Activated CD8-positive, alpha-beta memory T cell treated with anti-CD3 and anti-CD28 coated beads for 36 hours (primary cell): ENCODE measurements at regions not wholly inside any gene's neighbourhood (a gene's known extent, or its start where the extent isn't known, plus 50 kb on each side); places are given as distances from the start of the nearest gene placed in this dataset.
"Not testable (repeated sequence)": the region's sequence is repeated elsewhere in the genome, so short reads cannot be mapped to it uniquely, and the experiment has no call there.

Source experiments
- CTCF ChIA-PET: fragments of 350-600 bp; sonication (Branson Sonifier 250); formaldehyde crosslinking; loops from one replicate; lab custom pipeline; 2021; ENCODE audit warnings: antibody characterized with exemption; lab: Charles Lee
- POLR2A ChIA-PET: fragments of 350-600 bp; sonication (Branson Sonifier 250); formaldehyde crosslinking; loops from one replicate; lab custom pipeline; 2021; ENCODE audit warnings: antibody characterized with exemption; lab: Charles Lee

DNA sequence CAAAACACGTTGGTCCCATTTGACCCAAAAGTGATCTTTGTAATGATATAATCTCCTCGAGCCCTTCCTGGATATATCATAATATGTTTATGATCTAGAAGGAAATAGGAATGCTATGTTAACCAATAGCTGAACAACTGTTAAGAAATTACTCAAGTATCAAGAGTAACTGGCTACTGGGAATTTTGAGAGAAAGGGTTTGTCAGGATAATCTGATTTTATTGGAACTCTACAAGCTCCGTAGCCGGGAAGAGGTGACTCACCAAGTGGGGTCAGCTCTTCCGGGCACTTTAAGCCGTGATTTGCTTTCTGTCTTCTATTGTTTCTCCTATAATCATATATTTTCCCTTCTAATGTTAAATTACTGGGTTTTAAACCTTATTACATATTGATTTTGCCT lies 250.5 kb upstream of the POGK start:
- CTCF ChIA-PET = no interaction called here

DNA sequence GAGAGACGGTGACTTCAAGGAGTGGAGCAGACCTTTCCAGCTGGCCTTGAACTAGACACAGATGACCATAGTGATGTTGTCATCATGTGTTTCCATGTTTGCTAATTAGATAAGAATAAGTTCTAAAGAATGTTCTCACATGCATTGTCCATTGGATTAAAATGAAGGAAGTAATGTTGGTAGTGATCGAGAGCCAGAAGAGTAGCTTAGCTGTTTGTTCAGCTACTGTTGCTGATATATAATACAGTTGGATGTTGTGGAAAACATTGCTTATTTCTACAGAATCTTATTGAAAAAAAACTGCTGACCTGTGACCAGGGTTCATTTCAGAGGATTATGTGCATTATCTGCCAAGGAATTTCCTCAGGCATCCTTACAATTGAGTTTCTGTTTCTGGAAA lies 249.1 kb upstream of the POGK start:
- ChIA-PET CTCF (no interaction called here), POLR2A (no interaction called here)

More for the DNA sequence above, 250.5 kb upstream of the POGK start:
- POLR2A ChIA-PET = no interaction called here

GRCh38 chr1:166594646-166595045 lies 244.6 kb upstream of the POGK start:
- ChIA-PET CTCF (no interaction called here), POLR2A (no interaction called here)

DNA sequence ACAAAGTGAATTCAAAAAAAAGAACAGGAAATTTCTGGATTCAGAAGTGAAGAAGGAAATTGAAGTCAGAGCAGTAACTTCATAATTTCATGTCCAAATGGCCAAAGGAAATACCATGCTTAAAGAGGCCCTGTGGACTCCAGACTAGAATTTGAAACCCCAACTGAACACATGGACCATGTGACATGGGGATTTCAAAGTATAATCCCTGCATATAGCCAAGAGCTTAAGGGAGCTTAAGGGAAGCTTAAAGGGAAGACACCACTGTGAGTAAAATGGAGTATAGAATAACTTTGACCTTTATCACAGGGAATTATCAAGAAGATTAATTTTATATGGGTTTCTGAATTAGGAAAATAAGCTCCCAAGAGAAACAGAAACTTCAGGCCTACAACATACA lies 241.8 kb upstream of the POGK start:
- ChIA-PET POLR2A (no interaction called here), CTCF (no interaction called here)

DNA sequence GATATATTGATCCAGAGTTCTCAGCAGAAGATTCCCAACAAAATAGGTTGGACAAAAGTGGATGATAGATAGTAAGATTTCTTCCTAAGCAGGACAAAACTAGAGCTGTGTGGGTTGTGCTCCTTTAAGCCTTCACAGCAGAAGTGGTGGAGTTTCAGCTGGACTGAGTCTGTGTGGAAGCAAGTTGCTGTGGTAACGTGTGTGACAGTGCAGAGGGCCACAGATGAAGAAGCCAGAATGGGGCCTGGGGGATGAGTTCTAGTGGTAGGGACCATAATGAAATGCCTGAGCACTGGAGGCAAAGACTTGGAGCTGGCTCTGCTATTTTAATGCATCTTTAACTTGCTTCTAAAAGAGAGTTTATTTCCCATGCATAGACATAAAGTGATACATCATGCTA lies 238.7 kb upstream of the POGK start:
- POLR2A ChIA-PET = no interaction called here
- CTCF ChIA-PET = no interaction called here

DNA sequence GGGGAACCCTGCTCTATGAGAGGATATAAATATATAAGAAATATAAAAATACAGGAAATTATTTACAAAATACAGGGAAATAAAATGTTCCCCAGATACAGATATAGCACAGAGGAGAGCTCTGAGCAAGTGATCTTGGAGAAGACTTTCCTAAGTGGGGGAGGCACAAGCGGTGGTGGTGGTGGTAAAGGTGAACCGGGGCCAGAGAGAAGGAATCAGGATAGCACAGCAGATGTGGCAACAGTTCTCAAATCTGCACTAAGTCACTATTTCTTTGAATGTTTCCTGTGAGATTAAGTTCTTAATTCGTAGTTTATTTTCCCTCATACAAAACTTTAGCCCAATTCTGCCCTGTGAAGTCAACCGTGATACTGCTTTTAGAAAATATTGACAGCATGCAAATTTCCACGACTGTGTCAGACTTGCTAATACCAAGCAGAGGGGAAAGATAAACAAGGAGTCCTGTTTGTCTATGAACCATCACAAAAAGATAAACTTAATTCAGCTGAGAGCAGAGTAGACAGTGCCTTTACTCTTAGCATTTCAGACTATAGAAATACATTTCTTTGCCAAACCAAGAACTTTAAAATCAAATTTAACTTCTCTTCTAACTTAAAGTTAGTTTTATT lies 237.5 kb upstream of the POGK start:
- CTCF ChIA-PET = no interaction called here
- POLR2A ChIA-PET = no interaction called here

DNA sequence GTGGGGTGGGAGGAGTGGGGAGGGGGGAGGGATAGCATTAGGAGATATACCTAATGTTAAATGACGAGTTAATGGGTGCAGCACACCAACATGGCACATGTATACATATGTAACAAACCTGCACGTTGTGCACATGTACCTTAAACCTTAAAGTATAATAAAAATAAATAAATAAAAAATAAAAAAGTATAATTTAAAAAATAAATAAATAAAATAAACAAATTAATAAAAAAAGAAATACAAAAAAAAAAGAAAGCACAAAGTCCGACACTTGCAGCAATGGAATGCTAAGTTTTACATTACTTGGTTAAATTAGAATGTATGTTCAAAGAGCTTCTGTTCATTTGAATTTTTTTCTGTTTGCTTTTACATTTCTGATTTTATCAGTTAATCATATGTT lies 236.5 kb upstream of the POGK start:
- CTCF ChIA-PET, POLR2A ChIA-PET: not testable (repeated sequence)

GRCh38 chr1:166603296-166603695 lies 236.0 kb upstream of the POGK start:
- ChIA-PET CTCF (no interaction called here), POLR2A (no interaction called here)

- POLR2A ChIA-PET = no interaction called here
- CTCF ChIA-PET = no interaction called here
Measured at GRCh38 chr1:166605137-166605536, 234.1 kb upstream of the POGK start.

DNA sequence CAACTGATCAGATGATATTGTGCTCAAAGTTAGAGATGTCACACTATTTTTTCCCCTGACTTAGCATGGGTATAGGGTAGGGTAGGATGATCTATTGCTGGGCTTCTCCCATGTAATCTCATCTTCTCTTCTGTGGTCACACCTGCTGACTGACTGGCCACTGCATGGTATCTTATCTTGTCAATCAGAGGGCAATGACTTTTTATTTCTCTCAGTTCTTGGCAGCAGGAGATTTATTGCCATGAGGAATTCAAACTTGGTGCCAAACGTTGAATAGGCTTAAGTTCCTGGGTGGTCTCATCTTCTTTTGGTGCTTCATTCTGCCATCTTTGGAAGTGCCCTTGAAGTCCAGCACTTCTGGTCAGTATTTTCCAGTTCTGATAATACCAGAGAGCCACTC lies 226.4 kb upstream of the POGK start:
- POLR2A ChIA-PET = no interaction called here
- CTCF ChIA-PET = no interaction called here

DNA sequence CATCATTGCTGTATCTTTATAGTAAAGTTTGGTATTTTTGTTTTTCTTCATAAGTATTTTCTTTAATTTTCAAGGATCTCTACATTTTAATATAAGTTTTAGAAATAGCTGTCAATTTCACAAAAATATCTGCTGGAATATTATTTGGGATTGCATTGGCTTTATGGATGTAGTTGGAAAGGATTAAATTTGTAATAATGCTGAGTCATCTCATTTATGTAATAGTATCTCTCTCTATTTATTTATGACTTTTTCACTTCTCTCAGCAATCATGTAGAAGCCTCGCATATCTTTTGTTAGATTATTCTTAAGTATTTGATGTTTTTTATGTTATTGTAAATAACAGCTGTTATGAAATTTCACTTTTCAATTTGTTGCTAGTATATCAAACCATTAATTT lies 223.1 kb upstream of the POGK start:
- CTCF ChIA-PET = no interaction called here
- POLR2A ChIA-PET = no interaction called here

- CTCF ChIA-PET = no interaction called here
- POLR2A ChIA-PET = no interaction called here
Measured at GRCh38 chr1:166626711-166627110, 212.6 kb upstream of the POGK start.

GRCh38 chr1:166627558-166627957 lies 211.7 kb upstream of the POGK start:
- POLR2A ChIA-PET = no interaction called here

DNA sequence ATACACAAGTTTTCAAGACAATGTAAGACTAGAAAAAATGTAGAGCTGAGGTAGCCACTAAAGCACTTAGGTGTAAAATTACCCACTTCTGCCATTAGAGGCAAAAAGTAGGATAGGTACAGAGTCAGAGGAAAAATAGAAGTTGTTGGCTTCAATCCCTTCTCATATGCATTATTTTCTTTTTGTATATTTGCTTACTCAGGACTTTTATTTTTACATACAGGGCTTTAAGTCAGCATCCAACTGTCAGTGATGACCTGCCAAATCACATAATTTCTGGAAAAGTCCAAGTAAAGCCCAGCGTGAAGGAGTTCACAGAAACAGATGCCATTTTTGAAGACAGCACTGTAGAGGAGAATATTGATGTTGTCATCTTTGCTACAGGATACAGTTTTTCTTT lies 211.0 kb upstream of the POGK start:
- CTCF ChIA-PET = no interaction called here

More at GRCh38 chr1:166627558-166627957, 211.7 kb upstream of the POGK start:
- CTCF ChIA-PET = interaction anchor here (0.5 kb wide), 1 partner anchor 432 kb away, joined by 3 read pairs; no protein-coding TSS in a partner anchor

GRCh38 chr1:166629946-166630345 lies 209.3 kb upstream of the POGK start:
- POLR2A ChIA-PET = no interaction called here
- CTCF ChIA-PET = no interaction called here

More for the DNA sequence above, 211.0 kb upstream of the POGK start:
- POLR2A ChIA-PET = no interaction called here

DNA sequence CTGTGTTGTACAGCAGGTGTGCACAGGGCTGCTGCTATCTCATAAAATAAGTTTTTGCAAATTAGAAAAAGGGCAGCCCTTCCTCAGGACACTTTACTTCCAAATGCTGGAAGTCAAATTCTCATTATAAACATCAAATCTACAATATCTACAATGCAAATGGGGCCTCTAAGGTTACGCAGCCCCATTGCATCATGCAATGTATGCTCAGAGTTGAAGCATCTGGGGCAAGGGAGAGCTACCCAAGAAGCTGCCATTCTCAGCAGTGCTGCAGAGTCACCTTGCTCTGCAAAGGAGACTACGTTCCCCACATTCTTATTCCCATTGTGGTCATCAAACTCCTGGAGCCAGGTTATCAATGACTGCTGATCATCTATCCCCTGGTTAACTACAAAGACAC lies 208.9 kb upstream of the POGK start:
- POLR2A ChIA-PET = no interaction called here
- CTCF ChIA-PET = no interaction called here

- CTCF ChIA-PET = no interaction called here
- POLR2A ChIA-PET = no interaction called here
Measured at GRCh38 chr1:166638137-166638536, 201.1 kb upstream of the POGK start.

DNA sequence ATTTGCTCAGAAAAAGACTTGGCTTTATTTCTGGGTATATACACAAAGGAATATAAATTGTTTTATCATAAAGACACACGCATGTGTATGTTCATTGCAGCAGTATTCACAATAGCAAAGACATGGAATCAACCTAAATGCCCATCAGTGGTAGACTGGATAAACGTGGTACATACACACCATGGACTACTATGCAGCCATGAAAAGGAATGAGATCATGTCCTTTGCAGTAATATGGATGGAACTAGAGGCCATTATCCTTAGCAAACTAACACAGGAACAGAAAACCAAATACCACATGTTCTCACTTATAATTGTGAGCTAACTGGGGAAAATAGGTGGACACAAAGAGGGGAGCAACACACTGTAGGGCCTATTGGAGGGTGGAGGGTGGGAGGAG lies 182.0 kb upstream of the POGK start:
- CTCF ChIA-PET, POLR2A ChIA-PET: not testable (repeated sequence)

DNA sequence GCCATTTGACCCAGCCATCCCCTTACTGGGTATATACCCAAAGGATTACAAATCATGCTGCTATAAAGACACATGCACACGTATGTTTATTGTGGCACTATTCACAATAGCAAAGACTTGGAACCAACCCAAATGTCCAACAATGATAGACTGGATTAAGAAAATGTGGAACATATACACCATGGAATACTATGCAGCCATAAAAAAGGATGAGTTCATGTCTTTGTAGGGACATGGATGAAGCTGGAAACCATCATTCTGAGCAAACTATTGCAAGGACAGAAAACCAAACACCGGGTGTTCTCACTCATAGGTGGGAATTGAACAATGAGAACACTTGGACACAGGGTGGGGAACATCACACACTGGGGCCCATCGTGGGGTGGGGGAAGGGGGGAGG lies 172.5 kb upstream of the POGK start:
- CTCF ChIA-PET, POLR2A ChIA-PET: not testable (repeated sequence)

DNA sequence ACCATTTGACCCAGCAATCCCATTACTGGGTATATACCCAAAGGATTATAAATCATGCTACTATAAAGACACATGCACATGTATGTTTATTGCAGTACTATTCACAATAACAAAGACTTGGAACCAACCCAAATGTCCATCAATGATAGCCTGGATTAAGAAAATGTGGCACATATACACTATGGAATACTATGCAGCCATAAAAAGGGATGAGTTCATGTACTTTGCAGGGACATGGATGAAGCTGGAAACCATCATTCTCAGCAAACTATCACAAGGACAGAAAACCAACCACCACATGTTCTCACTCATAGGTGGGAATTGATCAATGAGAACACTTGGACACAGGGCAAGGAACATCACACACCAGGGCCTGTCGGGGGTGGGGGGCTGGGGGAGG lies 171.7 kb upstream of the POGK start:
- POLR2A ChIA-PET, CTCF ChIA-PET: not testable (repeated sequence)

- CTCF ChIA-PET = no interaction called here
- POLR2A ChIA-PET = no interaction called here
Measured at GRCh38 chr1:166671627-166672026, 167.6 kb upstream of the POGK start.

GRCh38 chr1:166673722-166674121 lies 165.6 kb upstream of the POGK start:
- POLR2A ChIA-PET = no interaction called here

More at GRCh38 chr1:166673722-166674121, 165.6 kb upstream of the POGK start:
- CTCF ChIA-PET = no interaction called here
